ENCODE measurements at regions not wholly inside any gene's neighbourhood (a gene's known extent, or its start where the extent isn't known, plus 50 kb on each side); places are given as distances from the start of the nearest gene placed in this dataset.

GRCh38 chr15:38688761-38689160 is 124.1 kb upstream of the RASGRP1 start:
- TF ChIP-seq CTCF (IDR thresholded peaks at IDR 0.05 in 8 of 11, conservative IDR thresholded peaks at IDR 0.05 in 3 of 11) (no peak), POLR2A (IDR thresholded peaks at IDR 0.05) (no peak), POLR2AphosphoS5 (IDR thresholded peaks at IDR 0.05) (no peak)

All from spleen (tissue), 7 donors.